IMR-90 (cell line): ENCODE measurements at regions not wholly inside any gene's neighbourhood (a gene's known extent, or its start where the extent isn't known, plus 50 kb on each side); places are given as distances from the start of the nearest gene placed in this dataset.

Experiments
- ATAC-seq: fragments of 200-7000 bp; cut with Tn5 transposase; 2 replicates; pipeline ENCODE4 v1.9.1; 2020; ENCODE audit warnings: low read depth, mild to moderate bottlenecking, moderate library complexity
- BruUV-seq: library from RNA; stranded (reverse); fragments of 400-500 nt; replicated peaks from 2 replicates; lab custom pipeline; 2021; lab: Mats Ljungman, UMichigan
- CTCF ChIA-PET: fragments of 300-600 bp; formaldehyde crosslinking; extraction: SDS; loops from one replicate; lab custom pipeline; 2021; ENCODE audit warnings: antibody characterized with exemption; lab: Yijun Ruan, JAX
- POLR2A ChIA-PET: fragments of 300-600 bp; sonication (Branson Sonifier 250); formaldehyde crosslinking; loops from one replicate; lab custom pipeline; 2022; ENCODE audit warnings: antibody characterized with exemption; ENCODE audit not compliant: unreplicated experiment; lab: Charles Lee
- DNase-seq: peaks from one replicate; pipeline ENCODE4 v3.0.0; 2013
- H2AFZ ChIP-seq: replicated peaks from 2 replicates; pipeline ENCODE3; 2013; ENCODE audit warnings: low read length, mild to moderate bottlenecking; ENCODE audit not compliant: poor library complexity
- H2AK5ac ChIP-seq: 2 replicates; pipeline ENCODE4 v1.6.1; 2013; ENCODE audit warnings: low read depth, low read length, inconsistent platforms
- H2AK9ac ChIP-seq: replicated peaks from 2 replicates; pipeline ENCODE3; 2013; ENCODE audit warnings: mild to moderate bottlenecking, low read depth, low read length, moderate library complexity; ENCODE audit not compliant: poor library complexity
- H2BK120ac ChIP-seq: 2 replicates; pipeline ENCODE4 v1.6.1; 2013; ENCODE audit warnings: low read depth, low read length, inconsistent platforms
- H2BK15ac ChIP-seq: 3 replicates; pipeline ENCODE4 v1.6.1; 2013; ENCODE audit warnings: low read depth, low read length, inconsistent platforms
- H2BK20ac ChIP-seq: 2 replicates; pipeline ENCODE4 v1.6.1; 2013; ENCODE audit warnings: low read depth, mild to moderate bottlenecking, inconsistent platforms, low read length, moderate library complexity
- H2BK5ac ChIP-seq: 2 replicates; pipeline ENCODE4 v1.6.1; 2013; ENCODE audit warnings: mild to moderate bottlenecking, low read depth, low read length, inconsistent platforms; ENCODE audit not compliant: poor library complexity, severe bottlenecking
- H3K14ac ChIP-seq: replicated peaks from 2 replicates; pipeline ENCODE4 v1.6.1; 2013; ENCODE audit warnings: low read depth, low read length, inconsistent platforms
- H3K18ac ChIP-seq: 2 replicates; pipeline ENCODE4 v1.6.1; 2013; ENCODE audit warnings: low read depth, low read length, control low read depth
- H3K23ac ChIP-seq: 2 replicates; pipeline ENCODE4 v1.6.1; 2013; ENCODE audit warnings: low read depth, low read length, inconsistent platforms
- H3K27ac ChIP-seq: 2 replicates; pipeline ENCODE4 v1.5.1; 2013; ENCODE audit warnings: mild to moderate bottlenecking, control low read depth, low read length; ENCODE audit not compliant: insufficient read depth
- H3K27me3 ChIP-seq: 2 replicates; pipeline ENCODE4 v1.6.1; 2013; ENCODE audit warnings: low read length; ENCODE audit not compliant: control insufficient read depth, insufficient read depth
- H3K36me3 ChIP-seq: 2 replicates; pipeline ENCODE4 v1.6.1; 2013; ENCODE audit warnings: low read length, mixed read lengths; ENCODE audit not compliant: control insufficient read depth, insufficient read depth
- H3K4ac ChIP-seq: 2 replicates; pipeline ENCODE4 v1.6.1; 2013; ENCODE audit warnings: low read depth, low read length, inconsistent platforms
- H3K4me1 ChIP-seq: 2 replicates; pipeline ENCODE4 v1.6.1; 2013; ENCODE audit warnings: low read length, mixed read lengths; ENCODE audit not compliant: control insufficient read depth, insufficient read depth
- H3K4me2 ChIP-seq: 2 replicates; pipeline ENCODE4 v1.6.1; 2013; ENCODE audit warnings: low read depth, mild to moderate bottlenecking, control low read depth, low read length, moderate library complexity
- H3K4me3 ChIP-seq: 2 replicates; pipeline ENCODE4 v1.5.1; 2013; ENCODE audit warnings: low read depth, mild to moderate bottlenecking, control low read depth, low read length, moderate library complexity; ENCODE audit not compliant: insufficient read depth
- H3K56ac ChIP-seq: 2 replicates; pipeline ENCODE4 v1.6.1; 2013; ENCODE audit warnings: low read length, inconsistent platforms; ENCODE audit not compliant: insufficient read depth; ENCODE audit errors: extremely low read depth
- H3K79me1 ChIP-seq, 2 experiments: 2 replicates each; pipeline ENCODE4 v1.6.1; 2013; ENCODE audit warnings: low read length in 2 of 2, inconsistent platforms in 1 of 2, low read depth in 1 of 2
- H3K9ac ChIP-seq: 2 replicates; pipeline ENCODE4 v1.6.1; 2013; ENCODE audit warnings: low read depth, low read length, control low read depth
- H3K9me1 ChIP-seq: 2 replicates; pipeline ENCODE4 v1.6.1; 2013; ENCODE audit warnings: low read length, inconsistent platforms; ENCODE audit not compliant: insufficient read depth
- H3K9me3 ChIP-seq: 2 replicates; pipeline ENCODE4 v1.6.1; 2013; ENCODE audit warnings: low read length; ENCODE audit not compliant: control insufficient read depth, insufficient read depth
- H4K20me1 ChIP-seq: 2 replicates; pipeline ENCODE4 v1.6.1; 2013; ENCODE audit warnings: low read length, inconsistent platforms; ENCODE audit not compliant: insufficient read depth
- H4K5ac ChIP-seq: 2 replicates; pipeline ENCODE4 v1.6.1; 2013; ENCODE audit warnings: mild to moderate bottlenecking, low read depth, low read length, control low read depth
- H4K8ac ChIP-seq, 2 experiments: 2 replicates each; pipeline ENCODE4 v1.6.1; 2013; ENCODE audit warnings: low read depth in 2 of 2, low read length in 2 of 2, control low read depth in 1 of 2, inconsistent platforms in 1 of 2
- H4K91ac ChIP-seq: 2 replicates; pipeline ENCODE4 v1.6.1; 2013; ENCODE audit warnings: low read depth, low read length, inconsistent platforms; ENCODE audit not compliant: insufficient read depth
- CHD1 ChIP-seq: IDR thresholded peaks from 2 replicates; pipeline ENCODE4 v1.6.1; 2012; ENCODE audit warnings: low read depth, low read length, improper control_type of control experiment
- CTCF ChIP-seq: conservative IDR thresholded peaks from 2 replicates; pipeline ENCODE4 v1.5.1; 2012; ENCODE audit warnings: mild to moderate bottlenecking, low read depth, low read length, improper control_type of control experiment
- FOS ChIP-seq: fragments of 150-350 bp; IDR thresholded peaks from 2 replicates; pipeline ENCODE4 v1.6.1; 2016; ENCODE audit warnings: low read depth, low read length
- MAFK ChIP-seq: IDR thresholded peaks from 2 replicates; pipeline ENCODE4 v1.6.1; 2012; ENCODE audit warnings: low read depth, low read length, improper control_type of control experiment
- NFE2L2 ChIP-seq: fragments of 150-350 bp; IDR thresholded peaks from 2 replicates; pipeline ENCODE4 v1.6.1; 2016; ENCODE audit warnings: low read depth, mild to moderate bottlenecking, low read length
- POLR2A ChIP-seq: IDR thresholded peaks from 2 replicates; pipeline ENCODE4 v1.6.1; 2012; ENCODE audit warnings: mild to moderate bottlenecking, low read depth, low read length
- RAD21 ChIP-seq: IDR thresholded peaks from 2 replicates; pipeline ENCODE4 v1.6.1; 2012; ENCODE audit warnings: low read length, improper control_type of control experiment
- RCOR1 ChIP-seq: IDR thresholded peaks from 2 replicates; pipeline ENCODE4 v1.6.1; 2012; ENCODE audit warnings: mild to moderate bottlenecking, low read length, improper control_type of control experiment; ENCODE audit not compliant: insufficient replicate concordance
- RFX5 ChIP-seq: IDR thresholded peaks from 2 replicates; pipeline ENCODE4 v1.8.0; 2012; ENCODE audit warnings: low read depth, mild to moderate bottlenecking, low read length, moderate library complexity
- SMC3 ChIP-seq: fragments of 150-350 bp; IDR thresholded peaks from 2 replicates; pipeline ENCODE4 v1.6.1; 2016; ENCODE audit warnings: low read depth, mild to moderate bottlenecking, antibody characterized with exemption, low read length, moderate library complexity
- USF2 ChIP-seq: fragments of 150-350 bp; IDR thresholded peaks from 2 replicates; pipeline ENCODE4 v1.6.1; 2017; ENCODE audit warnings: mild to moderate bottlenecking, antibody characterized with exemption, low read length, low read depth
- WGBS, 2 experiments: methylation state at CpG; one replicate each; pipeline versions ENCODE4 v1.1.5 to v1.1.7; 2013; ENCODE audit warnings: missing lambda C conversion rate in 2 of 2; ENCODE audit not compliant: insufficient read length in 1 of 2; ENCODE audit errors: extremely low coverage in 2 of 2; 5-methylcytosine and 5-hydroxymethylcytosine counted together
- dilution Hi-C: fragments of 300-500 bp; cut with HindIII; formaldehyde crosslinking; loops from one replicate; pipeline ENCODE4 v1.14.3; 2018; ENCODE audit warnings: low sequenced_read_pairs; ENCODE audit not compliant: unreplicated experiment
- in situ Hi-C: fragments of 300-500 bp; cut with MboI; formaldehyde crosslinking; loops from 3 replicates; pipeline ENCODE4 v1.14.3; 2019; ENCODE audit warnings: low sequenced_read_pairs, inconsistent platforms, mixed read lengths
- intact Hi-C: fragments of 100-400 bp; cut with micrococcal nuclease; formaldehyde crosslinking; loops from 2 replicates; pipeline ENCODE4 v1.10.0; 2022

DNA sequence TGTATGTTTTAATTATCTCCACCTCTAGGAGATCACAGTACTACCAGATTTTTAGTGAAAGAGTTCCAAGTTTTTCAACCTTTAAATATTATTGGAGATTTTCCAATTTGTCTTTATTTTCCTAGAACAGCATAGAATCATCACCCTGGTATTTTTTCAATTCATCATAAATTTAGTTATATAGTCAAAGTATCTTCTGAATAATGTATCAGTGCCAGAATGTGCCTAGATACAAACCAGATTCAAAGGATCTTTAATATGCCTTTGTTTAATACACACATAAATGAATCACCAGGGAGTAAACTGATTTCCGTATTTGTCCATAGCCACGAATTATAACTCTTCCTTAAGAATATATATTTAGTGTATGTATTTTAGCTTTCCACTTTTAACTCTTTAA lies 1373.1 kb downstream of the STIM2 start:
- H3K9me3 ChIP-seq, result no peaks in the 10 kb centered on the region
- DNase-seq (no peak), ATAC-seq (no peak)
- H3K4me1 ChIP-seq, result peaks cover 5% of the 10 kb centered on the region; the same call in 1 of the 2 replicates
- H3K36me3 ChIP-seq, result no peaks in the 10 kb centered on the region
- no peak overlapping the region for H3K4me2 ChIP-seq
- no peak overlapping the region for H4K8ac ChIP-seq
- BruUV-seq, result no TSS peak
- ChIA-PET CTCF (no interaction called here), POLR2A (no interaction called here)
- no peak overlapping the region for H3K4ac ChIP-seq
- H3K18ac ChIP-seq, result no peak overlapping the region
- H4K91ac ChIP-seq, result no peak overlapping the region
- intact Hi-C loops, result no loop called here
- no peak overlapping the region for H2BK120ac ChIP-seq
- H4K20me1 ChIP-seq, result no peaks in the 10 kb centered on the region
- H3K14ac ChIP-seq, result no peak overlapping the region
- in situ Hi-C loops, result no loop called here
- no peak overlapping the region for H3K4me3 ChIP-seq
- H2BK15ac ChIP-seq, result no peak overlapping the region
- no CpG with 5 or more reads among the region's 2 CpGs for WGBS, 2 experiments
- H3K56ac ChIP-seq, result no peak overlapping the region
- no peak overlapping the region for H2BK5ac ChIP-seq
- no peak overlapping the region for H2BK20ac ChIP-seq
- H3K27ac ChIP-seq, result no peak overlapping the region
- no peaks in the 10 kb centered on the region for H3K9me1 ChIP-seq
- no peaks in the 10 kb centered on the region for H3K79me1 ChIP-seq
- H2AFZ ChIP-seq, result no peak overlapping the region
- H3K27me3 ChIP-seq, result no peaks in the 10 kb centered on the region
- H3K23ac ChIP-seq, result no peak overlapping the region
- H4K5ac ChIP-seq, result no peak overlapping the region
- H3K9ac ChIP-seq, result no peak overlapping the region
- H2AK5ac ChIP-seq, result no peak overlapping the region
- dilution Hi-C loops, result no loop called here
- no peak overlapping the region for H2AK9ac ChIP-seq
- TF ChIP-seq CTCF (no peak), FOS (no peak), CHD1 (no peak), SMC3 (no peak), NFE2L2 (no peak), USF2 (no peak), RFX5 (no peak), MAFK (no peak), RCOR1 (no peak), POLR2A (no peak), RAD21 (no peak)
